ENCODE measurements at regions not wholly inside any gene's neighbourhood (a gene's known extent, or its start where the extent isn't known, plus 50 kb on each side); places are given as distances from the start of the nearest gene placed in this dataset.

GRCh38 chr2:2575181-2575577 lies 244.1 kb upstream of the MYT1L start:
- DNase-seq, result no peak

- DNase-seq, result no peak
These were observed 243.5 kb upstream of the MYT1L start for GRCh38 chr2:2574401-2575180.

GRCh38 chr2:2573658-2574293 lies 242.7 kb upstream of the MYT1L start:
- DNase-seq, result no peak

- no peak for DNase-seq
These were observed 242.1 kb upstream of the MYT1L start for GRCh38 chr2:2573205-2573604.

GRCh38 chr2:2572393-2573204 lies 241.5 kb upstream of the MYT1L start:
- no peak for DNase-seq

GRCh38 chr2:2571301-2572150 lies 240.5 kb upstream of the MYT1L start:
- DNase-seq, result no peak

GRCh38 chr2:2570871-2571270 lies 239.8 kb upstream of the MYT1L start:
- no peak for DNase-seq

GRCh38 chr2:2570360-2570759 lies 239.3 kb upstream of the MYT1L start:
- no peak for DNase-seq

- DNase-seq, result no peak
These were observed 238.8 kb upstream of the MYT1L start for GRCh38 chr2:2569836-2570235.

- no peak for DNase-seq
These were observed 238.2 kb upstream of the MYT1L start for GRCh38 chr2:2569306-2569705.

- DNase-seq, result no peak
These were observed 237.3 kb upstream of the MYT1L start for GRCh38 chr2:2568411-2568810.

- no peak for DNase-seq
These were observed 236.7 kb upstream of the MYT1L start for GRCh38 chr2:2567776-2568175.

- DNase-seq, result no peak
These were observed 235.6 kb upstream of the MYT1L start for GRCh38 chr2:2566396-2567323.

GRCh38 chr2:2565671-2566070 lies 234.6 kb upstream of the MYT1L start:
- no peak for DNase-seq

- DNase-seq, result peak; percentile 60
These were observed 233.4 kb upstream of the MYT1L start for GRCh38 chr2:2564300-2565078.

- no peak for DNase-seq
These were observed 232.3 kb upstream of the MYT1L start for GRCh38 chr2:2563309-2563860.

GRCh38 chr2:2562867-2563266 lies 231.8 kb upstream of the MYT1L start:
- DNase-seq, result no peak

- no peak for DNase-seq
These were observed 230.4 kb upstream of the MYT1L start for GRCh38 chr2:2561346-2562095.

- DNase-seq, result no peak
These were observed 229.4 kb upstream of the MYT1L start for GRCh38 chr2:2560374-2561015.

All from NCI-H1092 (cell line).